DND-41 (cell line): ENCODE measurements at regions not wholly inside any gene's neighbourhood (a gene's known extent, or its start where the extent isn't known, plus 50 kb on each side); places are given as distances from the start of the nearest gene placed in this dataset.

ENCODE experiments used
- CTCF ChIP-seq: IDR thresholded peaks from 2 replicates; pipeline ENCODE4 v1.5.1; 2012; ENCODE audit warnings: borderline replicate concordance, low read length, moderate library complexity, mild to moderate bottlenecking; ENCODE audit not compliant: poor library complexity, severe bottlenecking; ENCODE audit errors: extremely low read depth
- EZH2 ChIP-seq: IDR thresholded peaks from 3 replicates; pipeline ENCODE4 v1.6.1; 2012; ENCODE audit warnings: borderline replicate concordance, low read depth, mild to moderate bottlenecking, moderate library complexity, low read length, inconsistent platforms; ENCODE audit not compliant: severe bottlenecking

DNA sequence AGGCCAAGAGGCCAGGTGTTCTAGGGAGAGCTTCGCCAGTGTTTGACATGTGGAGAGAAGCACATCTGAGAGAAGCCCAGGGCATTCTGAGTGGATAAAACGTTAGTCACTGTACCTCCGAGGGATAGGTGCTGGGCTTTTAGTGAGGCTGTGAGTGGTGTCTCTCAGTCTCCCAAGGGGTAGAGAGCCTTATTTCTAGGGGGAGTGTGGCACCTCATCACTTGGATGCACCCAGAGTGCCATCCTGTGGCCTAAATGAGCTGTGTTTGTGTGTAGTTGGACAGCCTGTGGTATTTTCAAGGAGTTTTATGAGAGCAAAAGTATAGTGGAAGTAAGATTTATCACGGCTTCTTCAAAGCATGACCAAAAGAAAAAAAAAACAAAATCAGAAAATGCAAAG, 1046.9 kb upstream of the WWC1 start:
- TF ChIP-seq CTCF (peak; percentile 19), EZH2 (no peak)
